B cell (primary cell): ENCODE measurements at regions not wholly inside any gene's neighbourhood (a gene's known extent, or its start where the extent isn't known, plus 50 kb on each side); places are given as distances from the start of the nearest gene placed in this dataset.

ENCODE experiments used
- CTCF ChIP-seq: fragments of 200-600 bp; IDR thresholded peaks from one replicate; pipeline ENCODE4 v1.8.0; 2022; ENCODE audit warnings: antibody characterized with exemption, mild to moderate bottlenecking
- EZH2 ChIP-seq: IDR thresholded peaks from 2 replicates; pipeline ENCODE4 v1.6.1; 2012; ENCODE audit warnings: borderline replicate concordance, low read depth, mild to moderate bottlenecking, moderate library complexity, low read length; ENCODE audit not compliant: insufficient read depth, poor library complexity, severe bottlenecking

GRCh38 chr3:18656866-18657265 lies 231.7 kb upstream of the SATB1 start:
- TF ChIP-seq CTCF = no peak
- no peak for TF ChIP-seq EZH2
